ENCODE measurements at regions not wholly inside any gene's neighbourhood (a gene's known extent, or its start where the extent isn't known, plus 50 kb on each side); places are given as distances from the start of the nearest gene placed in this dataset.

DNA sequence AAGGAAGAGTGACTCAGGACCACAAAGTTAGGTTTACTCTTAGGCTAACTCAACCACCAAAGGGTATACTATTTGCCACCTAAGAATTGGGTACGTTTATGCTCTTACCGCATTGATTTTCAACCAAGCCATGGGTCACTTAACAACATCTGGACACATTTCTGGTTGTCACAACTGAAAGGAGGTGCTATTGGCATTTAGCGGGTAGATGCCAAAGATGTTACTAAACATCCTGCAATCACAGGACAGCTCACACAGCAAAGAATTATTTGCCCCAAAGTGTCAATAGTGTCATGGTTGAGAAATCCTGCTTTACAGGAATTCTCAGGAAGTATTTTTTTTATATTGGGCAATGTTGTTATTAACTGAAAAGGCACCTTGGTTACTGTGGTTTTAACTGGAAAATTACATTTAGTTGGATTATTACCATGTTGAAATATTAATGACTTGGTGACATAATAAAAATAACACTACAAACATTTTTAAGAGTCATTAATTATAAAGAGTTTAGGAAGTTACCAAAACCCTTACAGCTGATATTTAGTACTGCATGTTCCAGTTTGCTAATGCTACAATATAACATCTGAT, 185.0 kb upstream of the TMEM196 start:
- TF ChIP-seq, protein P1, sequence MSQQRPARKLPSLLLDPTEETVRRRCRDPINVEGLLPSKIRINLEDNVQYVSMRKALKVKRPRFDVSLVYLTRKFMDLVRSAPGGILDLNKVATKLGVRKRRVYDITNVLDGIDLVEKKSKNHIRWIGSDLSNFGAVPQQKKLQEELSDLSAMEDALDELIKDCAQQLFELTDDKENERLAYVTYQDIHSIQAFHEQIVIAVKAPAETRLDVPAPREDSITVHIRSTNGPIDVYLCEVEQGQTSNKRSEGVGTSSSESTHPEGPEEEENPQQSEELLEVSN (IDR thresholded peaks at IDR 0.05), result no peak
- TF ChIP-seq CBX8 (IDR thresholded peaks at IDR 0.05; ENCODE audit: borderline replicate concordance, low read depth, low read length) (no peak), SP4 (IDR thresholded peaks at IDR 0.05; ENCODE audit: low read length) (no peak), CREB1 (IDR thresholded peaks at IDR 0.05) (no peak), MAFK (IDR thresholded peaks at IDR 0.05; ENCODE audit: low read depth, low read length) (no peak), YY1 (IDR thresholded peaks at IDR 0.05; ENCODE audit: low read depth, low read length) (no peak), EGR1 (IDR thresholded peaks at IDR 0.05; ENCODE audit: borderline replicate concordance, low read depth, low read length) (no peak), EP300 (IDR thresholded peaks at IDR 0.05; ENCODE audit: borderline replicate concordance in 1 of 2, low read depth in 2 of 2, low read length in 2 of 2) (no peak), BACH1 (IDR thresholded peaks at IDR 0.05; ENCODE audit: low read length) (no peak), ASH2L (IDR thresholded peaks at IDR 0.05; ENCODE audit: low read length) (no peak), BCL11A (IDR thresholded peaks at IDR 0.05; ENCODE audit: low read depth in 2 of 2, low read length in 2 of 2) (no peak), RXRA (IDR thresholded peaks at IDR 0.05; ENCODE audit: insufficient read depth, low read depth, low read length) (no peak), SP1 (IDR thresholded peaks at IDR 0.05; ENCODE audit: low read depth, low read length) (no peak)
- TF ChIP-seq, protein P2, sequence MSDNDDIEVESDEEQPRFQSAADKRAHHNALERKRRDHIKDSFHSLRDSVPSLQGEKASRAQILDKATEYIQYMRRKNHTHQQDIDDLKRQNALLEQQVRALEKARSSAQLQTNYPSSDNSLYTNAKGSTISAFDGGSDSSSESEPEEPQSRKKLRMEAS (IDR thresholded peaks at IDR 0.05), result no peak
- H2AK5ac ChIP-seq (ENCODE audit: low read depth, low read length), result no peak overlapping the region
- no peak for FAIRE-seq

More for the DNA sequence above, 185.0 kb upstream of the TMEM196 start:
- H3K4me2 ChIP-seq (ENCODE audit: insufficient read depth in 1 of 2, low read depth in 2 of 2, low read length in 2 of 2), result no peak overlapping the region
- H2BK15ac ChIP-seq (ENCODE audit: low read length), result no peak overlapping the region
- H3K23me2 ChIP-seq (ENCODE audit: low read depth, low read length), result no peaks in the 10 kb centered on the region
- no peaks in the 10 kb centered on the region for H3K4me1 ChIP-seq (replicated peaks in 1 of 4; ENCODE audit: control insufficient read depth in 3 of 4, insufficient read depth in 4 of 4, low read length in 3 of 4)
- H3K79me1 ChIP-seq (ENCODE audit: low read depth, low read length), result no peaks in the 10 kb centered on the region; the same call in 1 of the 2 replicates
- H2BK120ac ChIP-seq (replicated peaks; ENCODE audit: low read depth, low read length), result no peak overlapping the region
- no peak for DNase-seq (ENCODE audit: low read depth in 1 of 2, low spot score in 2 of 2)
- H3K79me2 ChIP-seq (ENCODE audit: control insufficient read depth in 1 of 2, insufficient read depth in 2 of 2, low read length in 2 of 2), result no peaks in the 10 kb centered on the region
- H3K9ac ChIP-seq (replicated peaks in 1 of 4; ENCODE audit: extremely low read depth in 1 of 4, low read depth in 3 of 4, low read length in 3 of 4), result no peak overlapping the region
- ChIA-PET POLR2A (ENCODE audit: partially characterized antibody) (no interaction called here), CTCF (ENCODE audit: partially characterized antibody) (no interaction called here)
- no peak overlapping the region for H3K4ac ChIP-seq (replicated peaks; ENCODE audit: insufficient read length, low read depth, low read length)
- H2AFZ ChIP-seq (ENCODE audit: low read length), result no peak overlapping the region
- H3K36me3 ChIP-seq (ENCODE audit: control insufficient read depth in 2 of 4, insufficient read depth in 4 of 4, low read length in 3 of 4), result peaks cover 7 to 78% (median 45%) of the 10 kb centered on the region in 4 experiments; a peak in 7 of 8 replicates
- no peak overlapping the region for H3K18ac ChIP-seq (ENCODE audit: extremely low read depth, low read length)
- no peaks in the 10 kb centered on the region for H4K20me1 ChIP-seq (replicated peaks in 1 of 2; ENCODE audit: control insufficient read depth in 1 of 2, insufficient read depth in 2 of 2, low read length in 2 of 2)
- no peak overlapping the region for H2BK20ac ChIP-seq (ENCODE audit: low read length)
- no peak overlapping the region for H4K5ac ChIP-seq (ENCODE audit: insufficient read length, low read depth, low read length)
- H3K4me3 ChIP-seq (ENCODE audit: extremely low read depth in 1 of 4, insufficient read depth in 2 of 4, low read depth in 3 of 4, low read length in 4 of 4), result no peak overlapping the region
- no peak overlapping the region for H3K14ac ChIP-seq (ENCODE audit: insufficient read length)
- H3K23ac ChIP-seq (ENCODE audit: insufficient read length), result no peak overlapping the region
- no peaks in the 10 kb centered on the region for H3K27me3 ChIP-seq (replicated peaks in 1 of 4; ENCODE audit: control insufficient read depth in 3 of 4, extremely low read depth in 1 of 4, insufficient read depth in 3 of 4, low read length in 3 of 4)
- H3K9me3 ChIP-seq (ENCODE audit: insufficient read depth in 2 of 2, low read depth in 1 of 2, low read length in 1 of 2), result peaks cover 25 to 31% of the 10 kb centered on the region in 2 experiments
- H2BK12ac ChIP-seq (ENCODE audit: low read depth, low read length), result no peak overlapping the region
- no peak overlapping the region for H4K91ac ChIP-seq (replicated peaks; ENCODE audit: insufficient read length, low read length)
- no peak overlapping the region for H2BK5ac ChIP-seq (ENCODE audit: low read depth, low read length)
- no peak overlapping the region for H3K27ac ChIP-seq (ENCODE audit: low read depth, low read length)
- WGBS, 2 experiments (ENCODE audit: extremely low coverage in 1 of 2, insufficient coverage in 1 of 2, insufficient read length in 1 of 2, insufficient replicate concordance in 2 of 2, low coverage in 1 of 2, low lambda C conversion rate in 2 of 2, missing lambda C conversion rate in 1 of 2), result 90% methylated on average over 3 of the region's 3 CpGs; no CpG with 5 or more reads in 1 of the 2 experiments
- H3K56ac ChIP-seq (replicated peaks; ENCODE audit: insufficient read length, low read depth, low read length), result no peak overlapping the region
- H4K8ac ChIP-seq (ENCODE audit: extremely low read depth, insufficient read depth, low read length), result no peak overlapping the region

Data from H1 (cell line).